Esophagus squamous epithelium (tissue), 4 donors: ENCODE measurements at regions not wholly inside any gene's neighbourhood (a gene's known extent, or its start where the extent isn't known, plus 50 kb on each side); places are given as distances from the start of the nearest gene placed in this dataset.

Experiments used
- POLR2A ChIP-seq, 4 donors: fragments of 450-650 bp; IDR thresholded peaks; one replicate each; pipeline ENCODE4 v1.6.1; 2017; ENCODE audit warnings: antibody characterized with exemption in 4 of 4, mild to moderate bottlenecking in 4 of 4, moderate library complexity in 3 of 4
- TF ChIP-seq, protein P1 (sequence below), 6 experiments: fragments of 450-650 bp in 4 of 6; fragments of 200-600 bp in 2 of 6; sonication (generic) in 2 of 6; IDR thresholded peaks; one replicate each; pipeline ENCODE4 v1.5.1; 2016 to 2019; ENCODE audit warnings: antibody characterized with exemption in 6 of 6, mild to moderate bottlenecking in 4 of 6, moderate library complexity in 4 of 6

DNA sequence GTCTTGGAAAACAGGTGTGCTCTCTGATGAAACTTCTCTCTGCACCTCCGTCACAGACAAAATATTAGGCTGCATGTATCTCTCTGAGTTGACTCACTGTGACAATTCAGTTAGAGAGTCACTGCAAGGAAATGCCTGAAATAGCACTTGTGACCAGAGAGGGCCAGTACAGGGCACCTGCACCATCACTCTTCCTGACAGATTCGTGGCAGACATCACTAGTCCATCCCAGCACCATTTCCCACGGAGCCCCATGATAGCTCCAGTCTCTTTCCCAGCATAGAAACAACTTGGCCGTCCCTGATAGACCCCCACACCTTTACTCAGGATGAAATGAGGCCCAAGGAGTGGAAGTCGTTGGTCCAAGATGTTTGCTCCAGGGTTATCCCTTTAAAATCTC lies 73.3 kb upstream of the ISX start:
- TF ChIP-seq, protein P1, sequence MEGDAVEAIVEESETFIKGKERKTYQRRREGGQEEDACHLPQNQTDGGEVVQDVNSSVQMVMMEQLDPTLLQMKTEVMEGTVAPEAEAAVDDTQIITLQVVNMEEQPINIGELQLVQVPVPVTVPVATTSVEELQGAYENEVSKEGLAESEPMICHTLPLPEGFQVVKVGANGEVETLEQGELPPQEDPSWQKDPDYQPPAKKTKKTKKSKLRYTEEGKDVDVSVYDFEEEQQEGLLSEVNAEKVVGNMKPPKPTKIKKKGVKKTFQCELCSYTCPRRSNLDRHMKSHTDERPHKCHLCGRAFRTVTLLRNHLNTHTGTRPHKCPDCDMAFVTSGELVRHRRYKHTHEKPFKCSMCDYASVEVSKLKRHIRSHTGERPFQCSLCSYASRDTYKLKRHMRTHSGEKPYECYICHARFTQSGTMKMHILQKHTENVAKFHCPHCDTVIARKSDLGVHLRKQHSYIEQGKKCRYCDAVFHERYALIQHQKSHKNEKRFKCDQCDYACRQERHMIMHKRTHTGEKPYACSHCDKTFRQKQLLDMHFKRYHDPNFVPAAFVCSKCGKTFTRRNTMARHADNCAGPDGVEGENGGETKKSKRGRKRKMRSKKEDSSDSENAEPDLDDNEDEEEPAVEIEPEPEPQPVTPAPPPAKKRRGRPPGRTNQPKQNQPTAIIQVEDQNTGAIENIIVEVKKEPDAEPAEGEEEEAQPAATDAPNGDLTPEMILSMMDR (IDR thresholded peaks at IDR 0.05), result no peak
- no peak for TF ChIP-seq POLR2A (IDR thresholded peaks at IDR 0.05)
